ENCODE measurements at regions not wholly inside any gene's neighbourhood (a gene's known extent, or its start where the extent isn't known, plus 50 kb on each side); places are given as distances from the start of the nearest gene placed in this dataset.

GRCh38 chr3:127459891-127460290, 130.6 kb downstream of the TPRA1 start:
- TF ChIP-seq CTCF (IDR thresholded peaks at IDR 0.05) (no peak), EZH2phosphoT487 (IDR thresholded peaks at IDR 0.05) (no peak), EZH2 (IDR thresholded peaks at IDR 0.05) (no peak)
